ENCODE measurements at regions not wholly inside any gene's neighbourhood (a gene's known extent, or its start where the extent isn't known, plus 50 kb on each side); places are given as distances from the start of the nearest gene placed in this dataset.

- Histone ChIP-seq H2AFZ (ENCODE audit: low read depth, low read length) (no peak overlapping the region), H4K20me1 (ENCODE audit: insufficient read depth) (no peaks in the 10 kb centered on the region), H3K4me3 (ENCODE audit: low read length) (no peak overlapping the region), H3K4me2 (ENCODE audit: low read length) (no peak overlapping the region), H3K79me2 (replicated peaks; ENCODE audit: insufficient read depth, low read length) (no peaks in the 10 kb centered on the region), H3F3A (ENCODE audit: insufficient read depth, low read length, poor library complexity, severe bottlenecking) (no peaks in the 10 kb centered on the region), H3K27ac (ENCODE audit: low read length) (no peak overlapping the region), H3K27me3 (ENCODE audit: insufficient read depth, low read depth, low read length) (no peaks in the 10 kb centered on the region), H3K9ac (ENCODE audit: low read length) (no peak overlapping the region), H3K9me3 (ENCODE audit: low read length) (no peaks in the 10 kb centered on the region), H3K9me2 (ENCODE audit: insufficient read depth, low read length) (no peaks in the 10 kb centered on the region), H3K36me3 (ENCODE audit: insufficient read depth, low read length) (no peaks in the 10 kb centered on the region)
- TF ChIP-seq RAD21 (conservative IDR thresholded peaks at IDR 0.05) (no peak), TAF1 (IDR thresholded peaks at IDR 0.05; ENCODE audit: low read depth) (no peak), EP300 (conservative IDR thresholded peaks at IDR 0.05; ENCODE audit: poor library complexity, severe bottlenecking) (no peak), SMC3 (conservative IDR thresholded peaks at IDR 0.05; ENCODE audit: poor library complexity) (no peak)
These were observed 382.8 kb upstream of the CFAP20DC start for GRCh38 chr3:59432665-59433064.

- no peaks in the 10 kb centered on the region for H3K9me3 ChIP-seq (ENCODE audit: low read length)
- no peak overlapping the region for H3K27ac ChIP-seq (ENCODE audit: low read length)
- no peak overlapping the region for H2AFZ ChIP-seq (ENCODE audit: low read depth, low read length)
- no peaks in the 10 kb centered on the region for H3K36me3 ChIP-seq (ENCODE audit: insufficient read depth, low read length)
- H3K9me2 ChIP-seq (ENCODE audit: insufficient read depth, low read length): no peaks in the 10 kb centered on the region
- no peak overlapping the region for H3K4me3 ChIP-seq (ENCODE audit: low read length)
- H3K79me2 ChIP-seq (replicated peaks; ENCODE audit: insufficient read depth, low read length): no peaks in the 10 kb centered on the region
- no peaks in the 10 kb centered on the region for H3F3A ChIP-seq (ENCODE audit: insufficient read depth, low read length, poor library complexity, severe bottlenecking)
- no peaks in the 10 kb centered on the region for H4K20me1 ChIP-seq (ENCODE audit: insufficient read depth)
- H3K9ac ChIP-seq (ENCODE audit: low read length): no peak overlapping the region
- TF ChIP-seq EP300 (conservative IDR thresholded peaks at IDR 0.05; ENCODE audit: poor library complexity, severe bottlenecking) (no peak), REST (IDR thresholded peaks at IDR 0.05; ENCODE audit: borderline replicate concordance) (no peak), POLR2AphosphoS5 (IDR thresholded peaks at IDR 0.05) (no peak), EZH2 (IDR thresholded peaks at IDR 0.05; ENCODE audit: borderline replicate concordance, insufficient read depth, low read length, poor library complexity, severe bottlenecking) (no peak), RAD21 (conservative IDR thresholded peaks at IDR 0.05) (no peak), SMC3 (conservative IDR thresholded peaks at IDR 0.05; ENCODE audit: poor library complexity) (no peak), TAF1 (IDR thresholded peaks at IDR 0.05; ENCODE audit: low read depth) (no peak), MXI1 (conservative IDR thresholded peaks at IDR 0.05; ENCODE audit: poor library complexity, severe bottlenecking) (no peak)
- TF ChIP-seq, protein P1, sequence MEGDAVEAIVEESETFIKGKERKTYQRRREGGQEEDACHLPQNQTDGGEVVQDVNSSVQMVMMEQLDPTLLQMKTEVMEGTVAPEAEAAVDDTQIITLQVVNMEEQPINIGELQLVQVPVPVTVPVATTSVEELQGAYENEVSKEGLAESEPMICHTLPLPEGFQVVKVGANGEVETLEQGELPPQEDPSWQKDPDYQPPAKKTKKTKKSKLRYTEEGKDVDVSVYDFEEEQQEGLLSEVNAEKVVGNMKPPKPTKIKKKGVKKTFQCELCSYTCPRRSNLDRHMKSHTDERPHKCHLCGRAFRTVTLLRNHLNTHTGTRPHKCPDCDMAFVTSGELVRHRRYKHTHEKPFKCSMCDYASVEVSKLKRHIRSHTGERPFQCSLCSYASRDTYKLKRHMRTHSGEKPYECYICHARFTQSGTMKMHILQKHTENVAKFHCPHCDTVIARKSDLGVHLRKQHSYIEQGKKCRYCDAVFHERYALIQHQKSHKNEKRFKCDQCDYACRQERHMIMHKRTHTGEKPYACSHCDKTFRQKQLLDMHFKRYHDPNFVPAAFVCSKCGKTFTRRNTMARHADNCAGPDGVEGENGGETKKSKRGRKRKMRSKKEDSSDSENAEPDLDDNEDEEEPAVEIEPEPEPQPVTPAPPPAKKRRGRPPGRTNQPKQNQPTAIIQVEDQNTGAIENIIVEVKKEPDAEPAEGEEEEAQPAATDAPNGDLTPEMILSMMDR (IDR thresholded peaks at IDR 0.05; ENCODE audit: poor library complexity, severe bottlenecking): no peak
- no peak overlapping the region for H3K4me2 ChIP-seq (ENCODE audit: low read length)
- H3K27me3 ChIP-seq (ENCODE audit: insufficient read depth, low read depth, low read length): no peaks in the 10 kb centered on the region
These were observed 380.5 kb upstream of the CFAP20DC start for GRCh38 chr3:59430341-59430740.

- Histone ChIP-seq H3F3A (ENCODE audit: insufficient read depth, low read length, poor library complexity, severe bottlenecking) (no peaks in the 10 kb centered on the region), H3K27me3 (ENCODE audit: insufficient read depth, low read depth, low read length) (no peaks in the 10 kb centered on the region), H3K4me3 (ENCODE audit: low read length) (no peak overlapping the region), H3K79me2 (replicated peaks; ENCODE audit: insufficient read depth, low read length) (no peaks in the 10 kb centered on the region), H3K9ac (ENCODE audit: low read length) (no peak overlapping the region), H3K4me2 (ENCODE audit: low read length) (no peak overlapping the region), H3K27ac (ENCODE audit: low read length) (no peak overlapping the region), H3K36me3 (ENCODE audit: insufficient read depth, low read length) (no peaks in the 10 kb centered on the region), H2AFZ (ENCODE audit: low read depth, low read length) (no peak overlapping the region), H3K9me2 (ENCODE audit: insufficient read depth, low read length) (no peaks in the 10 kb centered on the region), H4K20me1 (ENCODE audit: insufficient read depth) (no peaks in the 10 kb centered on the region), H3K9me3 (ENCODE audit: low read length) (no peaks in the 10 kb centered on the region)
- TF ChIP-seq POLR2AphosphoS5 (IDR thresholded peaks at IDR 0.05) (no peak), RAD21 (conservative IDR thresholded peaks at IDR 0.05) (no peak), EP300 (conservative IDR thresholded peaks at IDR 0.05; ENCODE audit: poor library complexity, severe bottlenecking) (no peak), TAF1 (IDR thresholded peaks at IDR 0.05; ENCODE audit: low read depth) (no peak), MXI1 (conservative IDR thresholded peaks at IDR 0.05; ENCODE audit: poor library complexity, severe bottlenecking) (no peak), SMC3 (conservative IDR thresholded peaks at IDR 0.05; ENCODE audit: poor library complexity) (no peak), REST (IDR thresholded peaks at IDR 0.05; ENCODE audit: borderline replicate concordance) (no peak), EZH2 (IDR thresholded peaks at IDR 0.05; ENCODE audit: borderline replicate concordance, insufficient read depth, low read length, poor library complexity, severe bottlenecking) (no peak)
- TF ChIP-seq, protein P1 (IDR thresholded peaks at IDR 0.05; ENCODE audit: poor library complexity, severe bottlenecking): no peak
These were observed 379.4 kb upstream of the CFAP20DC start for GRCh38 chr3:59429198-59429597.

Data from neural cell (in vitro differentiated cells).